Renal pelvis (tissue), 1 donor: ENCODE measurements at regions not wholly inside any gene's neighbourhood (a gene's known extent, or its start where the extent isn't known, plus 50 kb on each side); places are given as distances from the start of the nearest gene placed in this dataset.
A peak's percentile ranks its signal among the peaks of the same experiment; 100 is the strongest.
"Not testable (repeated sequence)": the region's sequence is repeated elsewhere in the genome, so short reads cannot be mapped to it uniquely, and the experiment has no call there.

ENCODE experiments used
- DNase-seq: peaks from one replicate; pipeline ENCODE4 v3.0.0-alpha.2; 2013

DNA sequence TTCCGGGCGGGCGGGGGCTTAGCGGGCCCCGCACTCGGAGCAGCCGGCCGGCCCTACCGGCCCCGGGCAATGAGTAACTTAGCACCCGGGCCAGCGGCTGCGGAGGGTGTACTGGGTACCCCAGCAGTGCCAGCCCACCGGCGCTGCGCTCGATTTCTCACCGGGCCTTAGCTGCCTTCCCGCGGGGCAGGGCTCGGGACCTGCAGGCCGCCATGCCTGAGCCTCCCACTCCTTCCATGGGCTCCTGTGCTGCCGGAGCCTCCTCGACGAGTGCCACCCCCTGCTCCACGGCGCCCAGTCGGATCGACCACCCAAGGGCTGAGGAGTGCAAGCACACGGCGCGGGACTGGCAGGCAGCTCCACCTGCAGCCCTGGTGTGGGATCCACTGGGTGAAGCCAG lies 427.1 kb downstream of the NAF1 start:
- not testable (repeated sequence) for DNase-seq

DNA sequence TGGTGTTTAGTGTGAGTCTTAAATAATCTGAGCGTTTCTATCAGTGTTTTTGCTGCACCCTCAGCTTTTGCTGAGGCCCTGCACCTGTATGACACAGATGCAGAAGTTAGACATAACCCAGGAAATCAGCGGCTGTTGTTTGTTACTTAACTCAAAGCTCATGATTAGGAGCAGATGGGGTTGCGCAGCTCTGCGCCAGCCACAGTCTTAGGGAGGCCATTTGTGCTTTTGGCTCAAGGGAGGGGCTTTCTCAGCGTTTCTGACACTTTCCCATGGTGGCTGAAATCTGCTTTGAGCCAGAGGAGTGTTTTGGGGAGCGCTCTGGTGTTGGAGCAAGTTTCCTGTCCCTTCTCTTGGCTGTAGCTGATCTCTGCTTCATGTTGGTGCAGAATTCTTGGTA lies 433.8 kb downstream of the NAF1 start:
- no peak for DNase-seq

DNA sequence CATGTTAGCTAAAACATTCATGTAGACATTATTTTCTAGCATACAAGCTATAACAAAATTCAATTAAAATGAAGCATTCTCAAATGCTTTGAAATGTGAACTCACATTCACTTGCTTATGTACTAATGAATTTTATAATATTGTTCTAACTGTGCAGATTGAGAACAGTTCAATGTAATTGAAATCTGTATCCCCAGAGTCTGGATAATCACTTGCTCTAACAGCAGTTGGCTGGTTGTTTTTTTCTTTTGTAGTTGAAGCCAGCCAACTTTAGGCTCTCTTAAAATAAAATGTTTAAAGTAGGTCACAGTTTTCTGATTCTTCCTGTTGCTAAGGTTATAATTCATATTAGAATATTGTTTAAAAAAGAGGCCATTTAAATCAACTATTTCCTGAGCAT lies 438.9 kb downstream of the NAF1 start:
- no peak for DNase-seq

DNA sequence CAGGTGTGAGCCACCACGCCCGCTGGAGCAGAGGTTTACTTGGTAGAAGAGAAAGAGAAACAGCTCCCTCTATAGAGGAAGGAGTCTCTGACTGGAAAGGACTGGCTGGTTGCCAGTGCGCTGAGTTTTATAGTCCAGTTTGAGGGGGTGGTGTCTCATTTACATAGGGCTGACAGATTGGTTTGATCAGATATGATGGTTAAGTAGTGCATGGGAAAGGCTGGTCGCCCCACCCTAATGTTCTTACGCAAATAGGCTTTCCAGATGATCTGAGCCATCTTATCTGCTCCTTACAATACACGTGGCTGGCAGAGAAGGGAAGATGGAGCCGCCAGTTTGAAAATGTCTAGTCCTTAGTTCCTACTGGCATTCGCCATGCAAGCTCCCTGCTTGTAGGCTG lies 439.5 kb downstream of the NAF1 start:
- no peak for DNase-seq

DNA sequence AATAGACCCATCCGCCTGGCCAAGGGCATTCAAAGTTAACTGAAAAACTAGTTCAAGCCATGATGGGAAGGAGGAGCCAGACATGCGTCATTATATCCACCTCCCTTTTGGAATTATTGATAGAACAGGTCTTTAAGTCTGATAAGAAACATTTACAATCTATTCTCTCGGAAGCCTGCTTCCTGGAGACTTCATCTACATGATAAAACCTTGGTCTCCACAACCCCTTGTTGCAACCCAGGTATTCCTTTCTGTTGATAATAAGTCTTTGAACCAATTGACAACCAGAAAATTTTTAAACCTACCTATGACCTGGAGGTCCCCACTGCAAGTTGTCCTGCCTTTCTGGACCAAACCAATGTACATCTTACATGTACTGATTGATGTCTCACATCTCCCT lies 451.3 kb downstream of the NAF1 start:
- DNase-seq = no peak

DNA sequence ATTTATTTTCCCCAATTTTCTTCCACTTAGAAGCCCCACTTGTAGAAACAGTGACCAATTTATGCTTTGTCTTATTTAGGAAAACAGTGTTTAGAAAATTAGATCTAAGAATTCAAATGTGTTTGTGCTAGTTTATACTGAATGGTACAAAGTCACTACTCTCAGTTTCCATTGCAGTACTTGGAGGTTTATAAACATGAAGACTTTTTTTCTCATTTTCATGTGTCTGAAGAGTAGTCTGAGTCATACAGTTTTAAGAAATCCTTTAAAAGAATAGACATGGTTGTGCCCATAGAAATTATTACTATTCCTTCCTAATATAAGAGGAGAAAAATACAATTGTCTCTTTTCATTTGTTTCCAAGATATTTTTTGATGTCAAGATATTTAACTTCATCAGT lies 458.7 kb downstream of the NAF1 start:
- no peak for DNase-seq

DNA sequence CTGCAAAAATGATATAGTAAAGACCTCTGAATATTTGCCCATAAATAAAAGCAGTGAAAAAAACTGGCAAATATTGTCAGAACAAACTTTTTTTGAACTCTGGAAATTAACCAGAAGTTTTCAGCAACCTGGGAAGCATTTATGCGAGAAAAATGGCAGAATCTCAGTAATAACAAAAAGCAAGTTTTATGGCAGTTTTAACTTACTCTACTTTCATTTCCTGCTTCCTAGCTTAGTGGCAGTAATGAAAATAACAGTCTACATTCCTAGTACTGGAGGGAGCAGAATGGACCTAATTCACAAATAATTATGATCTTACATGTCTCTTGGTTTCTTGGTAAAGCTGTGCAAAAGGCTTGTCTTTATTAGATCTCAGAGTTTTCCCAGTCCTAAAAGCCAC lies 460.1 kb downstream of the NAF1 start:
- no peak for DNase-seq

DNA sequence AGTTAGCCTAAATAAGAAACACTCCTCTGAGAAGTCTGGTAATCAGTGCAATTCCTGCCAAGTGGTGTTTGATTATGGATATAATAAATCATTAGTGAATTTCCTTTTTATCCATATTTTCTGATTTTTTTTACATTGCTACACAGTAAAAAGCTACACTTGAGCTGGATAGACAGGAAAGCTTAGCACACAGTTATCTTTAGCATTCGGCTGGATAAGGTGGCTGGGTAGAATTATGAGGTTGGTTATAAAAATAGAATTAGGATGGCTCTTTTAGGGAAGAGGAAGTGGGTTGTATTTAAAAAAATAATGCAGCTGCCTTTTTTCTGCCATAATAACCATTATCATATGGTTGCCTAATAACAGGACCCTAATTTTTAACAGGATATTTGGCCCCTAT lies 460.6 kb downstream of the NAF1 start:
- DNase-seq = no peak

DNA sequence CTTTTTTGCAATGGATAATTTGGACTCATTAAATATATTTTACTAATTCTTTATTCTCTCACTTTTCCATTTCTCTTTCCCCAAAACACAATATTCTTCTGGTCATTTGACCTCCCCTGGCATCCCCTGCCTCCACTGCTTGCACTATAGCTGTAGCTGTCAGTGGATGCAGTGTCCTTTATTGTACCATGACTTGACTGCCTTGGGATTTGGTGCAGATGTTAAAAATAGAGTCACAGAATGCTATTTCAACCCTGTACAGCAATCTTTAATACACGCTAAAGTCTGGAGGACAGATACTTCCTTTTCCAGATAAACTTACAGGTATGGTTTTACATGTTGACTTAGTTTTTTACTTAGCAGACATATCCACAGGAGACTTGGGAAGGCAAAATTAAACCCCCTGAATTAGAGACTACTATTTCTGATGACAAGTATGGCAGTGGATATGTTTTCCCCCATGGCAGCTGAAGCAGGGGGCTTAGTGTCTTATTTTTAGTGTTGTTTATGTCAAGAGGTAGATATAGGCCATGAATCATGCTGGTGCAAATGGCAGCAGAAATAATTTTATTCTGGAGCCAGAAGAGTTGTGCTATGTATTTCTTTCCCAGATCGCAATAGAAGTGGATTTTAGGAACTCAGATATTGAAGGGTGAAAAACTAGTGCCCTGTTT lies 461.4 kb downstream of the NAF1 start:
- no peak for DNase-seq

DNA sequence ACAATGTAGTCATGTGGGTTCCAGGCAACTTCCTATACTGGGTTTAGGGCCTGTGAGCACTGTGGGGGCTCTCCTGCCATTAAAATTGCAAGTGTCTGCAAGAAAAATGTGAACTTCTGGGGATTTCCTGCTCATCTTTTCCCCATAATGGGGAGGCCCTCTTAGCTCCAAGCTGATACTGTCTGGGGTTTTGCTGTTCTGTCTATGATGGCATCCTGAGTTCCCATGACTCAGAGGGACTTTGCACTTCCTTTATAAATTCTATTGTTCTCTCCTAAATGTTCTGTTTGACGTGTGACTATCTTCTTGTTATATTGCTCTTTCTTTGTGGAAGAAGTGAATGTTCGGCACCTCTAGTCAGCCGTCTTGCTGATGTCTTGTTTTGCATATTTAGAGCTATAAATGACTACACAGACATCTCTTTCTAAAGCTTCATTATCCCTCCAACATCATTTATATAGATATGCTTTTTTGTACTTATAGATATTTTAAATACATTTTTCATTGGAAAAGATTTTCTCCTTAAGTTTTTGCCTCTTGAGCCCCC lies 465.8 kb downstream of the NAF1 start:
- DNase-seq = no peak

DNA sequence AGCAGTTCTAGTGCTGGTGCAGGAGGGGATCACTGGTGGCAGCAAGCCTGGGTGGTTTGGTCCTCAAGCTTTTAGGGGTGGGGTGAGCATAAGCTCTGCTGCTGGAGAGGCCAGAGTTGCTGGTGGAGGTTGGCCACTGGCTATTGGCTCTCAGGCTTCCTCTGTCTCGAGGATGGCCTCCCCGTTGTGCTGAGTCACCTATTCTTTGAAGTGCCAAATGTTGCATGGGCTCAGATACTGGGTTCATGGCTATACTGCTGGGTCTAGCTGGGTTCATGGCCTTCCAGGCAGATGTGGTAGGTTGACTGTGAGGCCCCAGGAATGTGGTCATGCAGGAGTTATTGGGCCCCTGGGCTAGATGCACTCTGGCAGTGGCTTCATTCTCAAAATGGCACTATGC lies 466.3 kb downstream of the NAF1 start:
- DNase-seq = no peak

DNA sequence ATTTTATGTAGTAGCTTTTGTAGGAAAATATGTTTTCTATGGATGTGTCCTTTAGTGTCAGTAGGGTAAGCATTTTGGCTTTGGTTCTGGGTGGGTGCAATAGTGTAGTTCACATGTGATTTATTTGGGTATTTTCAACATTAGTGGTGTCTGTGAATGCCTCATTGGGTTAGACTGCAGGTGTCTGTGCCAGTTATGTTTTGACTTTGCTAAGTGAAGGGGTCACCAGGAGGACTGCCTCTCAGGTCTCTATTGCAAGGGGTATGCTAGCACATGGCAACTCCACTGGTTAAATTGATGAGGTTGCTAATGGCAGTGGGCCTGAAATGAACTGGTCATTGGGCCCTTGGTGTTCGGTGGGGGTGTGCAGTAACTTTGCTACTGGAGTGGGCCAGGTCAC lies 467.1 kb downstream of the NAF1 start:
- DNase-seq = no peak

DNA sequence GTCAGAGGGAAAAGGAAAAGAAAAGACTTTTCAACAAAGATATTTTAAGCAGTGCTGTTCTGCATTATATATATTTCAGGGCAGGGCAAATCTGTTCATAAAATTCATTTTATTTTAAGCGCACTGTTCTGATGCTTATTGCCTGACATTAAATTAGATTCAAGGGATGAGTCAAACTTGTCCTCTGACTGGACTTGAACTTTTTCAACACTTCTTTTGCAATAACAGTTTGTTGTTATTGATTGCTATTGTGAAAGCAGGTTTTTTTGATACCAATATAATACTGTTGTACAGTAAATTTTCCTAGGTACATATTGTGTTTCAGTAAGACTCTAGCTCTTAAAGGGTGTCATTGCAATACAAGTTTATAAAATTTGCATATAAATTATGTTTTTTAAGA lies 481.3 kb downstream of the NAF1 start:
- no peak for DNase-seq

DNA sequence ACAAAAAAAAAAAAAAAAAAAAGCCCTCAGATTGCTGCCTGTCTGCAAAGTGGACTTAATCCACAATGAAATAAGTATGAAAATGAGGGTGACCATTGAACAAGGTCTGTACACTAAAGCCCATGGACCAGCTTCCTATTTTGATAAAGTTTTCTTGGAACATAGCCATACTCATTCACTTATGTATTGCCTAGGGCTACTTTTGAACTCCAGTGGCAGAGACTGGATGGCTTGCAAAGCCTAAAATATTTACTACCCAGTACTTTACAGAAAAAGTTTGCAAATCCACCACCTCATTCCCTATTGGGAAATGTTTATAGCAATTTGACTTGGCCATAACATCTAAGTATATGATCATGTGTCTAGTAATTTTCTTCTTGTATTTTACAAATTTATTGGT lies 481.7 kb downstream of the NAF1 start:
- no peak for DNase-seq

DNA sequence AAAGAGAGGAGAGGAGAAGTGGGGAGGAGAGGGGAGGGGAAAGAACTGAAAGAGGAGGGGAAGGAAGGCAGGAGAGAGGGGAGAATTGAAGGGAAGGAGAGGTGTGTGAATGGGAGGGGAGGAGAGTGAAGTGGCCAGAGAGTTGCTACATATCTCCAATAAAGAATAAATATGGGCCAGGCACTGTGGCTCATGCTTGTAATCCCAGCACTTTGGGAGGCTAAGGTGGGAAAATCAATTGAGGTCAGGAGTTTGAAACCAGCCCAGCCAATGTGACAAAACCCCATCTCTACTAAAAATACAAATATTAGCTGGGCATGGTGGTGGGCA lies 482.4 kb downstream of the NAF1 start:
- no peak for DNase-seq

DNA sequence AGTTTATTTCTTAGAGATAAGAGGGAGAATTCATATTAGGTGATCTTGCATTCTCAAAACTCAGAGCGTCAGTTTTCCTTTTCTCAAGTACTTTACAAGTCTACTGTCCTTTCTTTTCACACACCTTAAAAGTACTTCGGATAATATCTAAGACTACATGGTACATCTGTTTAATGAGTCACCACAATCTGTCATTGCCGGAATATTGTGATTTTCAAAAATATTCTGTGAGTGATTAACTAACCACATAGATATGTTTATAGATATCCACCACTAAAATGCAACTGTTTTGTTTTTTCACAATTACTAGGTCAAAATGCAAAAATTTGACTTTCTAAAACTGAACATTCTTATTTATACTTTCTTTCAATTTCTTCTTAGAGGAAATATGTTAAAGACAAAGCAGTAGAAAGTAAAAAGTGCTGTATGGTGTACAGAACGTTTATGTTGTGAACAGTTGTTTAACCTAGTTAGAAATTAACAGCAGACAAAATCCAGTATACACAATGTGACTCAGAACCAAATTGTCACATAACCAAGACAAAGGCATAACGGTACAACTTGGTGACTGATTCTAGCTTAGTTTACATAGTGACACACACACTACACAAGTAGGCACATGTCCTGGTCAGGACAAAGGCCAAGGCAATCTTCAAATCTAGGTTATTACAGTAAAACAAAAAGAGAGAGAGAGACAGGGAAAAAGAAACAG lies 482.9 kb downstream of the NAF1 start:
- no peak for DNase-seq

DNA sequence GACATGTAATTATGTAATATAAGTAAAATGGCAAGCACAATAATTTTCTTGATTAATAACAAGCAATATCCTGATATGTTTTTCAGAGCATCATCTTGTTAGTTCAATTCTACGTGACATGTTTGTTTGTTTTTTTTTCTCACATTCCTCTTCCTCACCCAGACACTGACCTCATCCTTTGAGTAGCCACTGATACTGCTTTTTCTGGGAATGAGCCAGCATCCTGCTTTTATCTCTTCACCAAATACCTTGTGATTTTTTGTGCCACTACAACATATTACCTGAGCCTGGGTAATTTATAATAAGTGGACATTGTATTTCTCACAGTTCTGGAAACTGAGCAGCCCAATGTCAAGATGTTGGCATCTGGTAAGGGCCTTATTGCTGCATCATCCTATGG lies 484.0 kb downstream of the NAF1 start:
- no peak for DNase-seq

DNA sequence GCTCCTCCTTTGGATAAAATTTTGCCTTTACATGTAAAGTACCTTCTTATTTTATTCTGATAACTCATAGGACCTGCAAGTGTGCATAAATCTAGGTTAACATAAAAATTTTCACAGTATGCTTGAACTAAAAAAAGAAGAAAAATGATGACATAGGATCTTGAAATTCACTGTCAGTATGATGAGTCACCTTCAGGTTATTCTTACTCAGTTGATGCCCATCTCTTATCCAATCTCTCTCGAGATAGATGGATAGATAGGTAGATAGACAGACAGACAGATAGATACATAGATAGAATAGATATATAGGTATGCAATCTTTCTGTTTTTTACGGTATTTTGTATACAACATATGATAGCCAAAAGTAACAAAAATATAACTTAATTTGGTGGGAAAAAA lies 485.5 kb downstream of the NAF1 start:
- no peak for DNase-seq

DNA sequence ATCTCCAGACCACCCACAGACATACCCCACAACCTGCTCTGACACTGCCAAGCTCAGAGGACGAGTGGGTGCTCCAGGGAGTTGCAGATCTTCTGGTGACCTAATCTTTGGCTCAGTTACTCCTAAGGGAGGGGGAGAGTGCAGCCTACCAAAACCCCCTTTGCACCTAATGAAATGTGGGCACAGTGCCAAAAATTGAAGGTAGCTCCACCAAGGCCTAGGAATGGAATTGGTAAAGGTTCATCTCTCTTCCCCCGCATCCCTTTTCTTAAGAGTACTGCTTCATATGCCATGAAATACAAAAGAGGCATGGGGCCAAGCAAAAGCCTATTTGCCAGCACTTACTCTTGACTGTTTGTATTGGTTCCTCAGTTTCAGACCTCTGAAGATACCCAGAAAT lies 491.0 kb downstream of the NAF1 start:
- DNase-seq = no peak

DNA sequence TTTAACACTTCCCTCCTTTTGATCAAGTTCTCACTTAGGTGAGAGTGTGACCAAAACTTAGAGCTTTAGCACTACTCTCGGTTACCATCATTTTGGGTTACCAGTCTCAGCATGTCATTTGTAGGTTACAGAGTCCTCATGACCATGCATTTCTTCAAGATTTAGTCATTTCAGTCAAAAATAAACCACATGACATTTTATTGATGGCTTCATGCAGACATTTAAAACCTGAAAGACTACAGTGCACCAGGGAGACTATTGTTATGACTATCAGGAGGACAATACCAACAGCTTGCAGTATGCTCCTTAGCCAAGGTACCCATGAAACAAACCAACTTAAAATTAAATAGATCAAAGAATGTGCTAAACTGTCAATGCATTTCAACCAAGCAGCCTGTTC lies 498.1 kb upstream of the FSTL5 start:
- no peak for DNase-seq

DNA sequence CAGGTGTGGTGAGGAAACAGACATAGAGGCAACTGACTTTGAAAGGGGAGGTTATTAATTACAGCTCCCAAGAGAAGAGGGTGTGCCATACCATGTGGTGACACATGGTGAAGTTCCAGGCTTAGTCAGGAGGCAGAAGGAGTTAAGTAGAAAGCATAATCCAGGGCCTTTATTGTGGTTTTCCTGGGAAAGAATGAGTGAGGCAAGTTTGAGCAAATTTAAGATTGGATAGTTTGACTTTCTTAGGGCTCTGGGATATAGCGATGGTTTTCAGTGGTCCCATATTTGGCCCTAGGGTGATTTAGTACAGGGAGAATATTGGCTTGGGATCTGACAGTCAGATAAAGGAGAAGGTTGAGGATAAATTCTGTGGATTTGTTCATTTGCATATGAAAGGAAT lies 495.9 kb upstream of the FSTL5 start:
- no peak for DNase-seq

DNA sequence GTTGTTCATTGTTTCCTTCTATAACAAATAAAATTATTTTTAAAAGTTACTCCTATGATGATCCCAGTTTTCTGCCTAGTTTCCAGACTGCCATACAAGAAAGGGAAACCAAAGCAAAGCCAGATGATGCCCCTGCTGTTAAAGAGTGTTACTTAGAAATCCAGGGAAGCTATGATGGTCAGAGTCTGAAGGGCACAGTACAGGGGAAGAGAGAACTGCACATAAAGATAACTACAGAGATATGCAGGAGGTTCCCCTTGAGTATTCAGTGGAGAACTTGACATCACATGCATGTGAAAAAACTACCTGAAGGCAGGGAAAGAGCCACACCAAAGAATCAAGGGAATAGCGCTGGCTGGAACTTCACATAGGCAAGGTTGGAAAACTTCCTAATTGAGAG lies 494.2 kb upstream of the FSTL5 start:
- no peak for DNase-seq

DNA sequence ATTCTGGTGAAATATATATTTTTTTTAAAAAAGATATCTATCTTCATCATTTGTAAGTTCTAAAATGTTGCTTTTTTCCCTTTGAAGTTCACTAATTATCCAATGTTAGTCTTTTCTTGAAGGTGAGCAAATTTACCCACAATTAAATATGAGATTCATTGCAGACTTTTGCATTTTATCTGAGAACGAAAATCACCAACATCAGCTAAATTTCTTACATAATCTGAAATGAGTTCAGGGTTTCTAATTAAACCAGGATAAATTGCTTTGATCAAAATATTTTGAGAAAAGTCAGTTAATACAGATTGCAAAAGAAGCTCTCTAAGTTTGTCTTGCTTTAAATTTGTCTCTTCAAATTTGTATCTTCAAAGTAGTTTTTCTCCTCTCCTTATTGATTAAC lies 486.4 kb upstream of the FSTL5 start:
- DNase-seq = no peak

DNA sequence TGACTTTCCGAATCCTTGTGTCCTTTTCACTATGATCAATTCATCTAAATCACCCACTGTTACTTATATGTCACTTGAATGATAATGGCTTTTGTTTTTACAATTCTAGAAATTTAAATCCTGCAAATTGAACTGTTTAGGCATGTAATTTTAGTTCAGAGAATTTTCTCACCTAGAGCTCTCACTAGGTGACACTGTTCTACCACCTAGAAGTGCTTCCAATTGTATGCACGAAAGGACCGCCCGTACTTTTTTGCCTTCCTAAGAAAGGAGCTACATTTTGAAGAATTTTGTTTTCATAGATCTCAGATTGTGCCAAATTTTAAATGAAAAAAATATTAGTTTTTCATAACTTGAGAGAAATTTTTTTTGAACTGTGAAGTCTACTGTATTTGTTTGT lies 481.6 kb upstream of the FSTL5 start:
- peak; percentile 4 for DNase-seq
